GM18505 (cell line): ENCODE measurements at regions not wholly inside any gene's neighbourhood (a gene's known extent, or its start where the extent isn't known, plus 50 kb on each side); places are given as distances from the start of the nearest gene placed in this dataset.

Source experiments
- ATAC-seq: cut with Tn5 transposase; IDR thresholded peaks from one replicate; pipeline ENCODE4 v1.9.1; 2021; ENCODE audit not compliant: unreplicated experiment
- POLR2A ChIP-seq: IDR thresholded peaks from 4 replicates; pipeline ENCODE4 v1.6.1; 2011; ENCODE audit warnings: borderline replicate concordance; ENCODE audit not compliant: insufficient read depth, insufficient read length; ENCODE audit errors: extremely low read depth

GRCh38 chr13:61010358-61010757, 405.3 kb downstream of the PCDH20 start:
- no peak for ATAC-seq
- no peak for TF ChIP-seq POLR2A

- TF ChIP-seq POLR2A: no peak
- no peak for ATAC-seq
Measured at GRCh38 chr13:61002686-61003085, 413.0 kb downstream of the PCDH20 start.

DNA sequence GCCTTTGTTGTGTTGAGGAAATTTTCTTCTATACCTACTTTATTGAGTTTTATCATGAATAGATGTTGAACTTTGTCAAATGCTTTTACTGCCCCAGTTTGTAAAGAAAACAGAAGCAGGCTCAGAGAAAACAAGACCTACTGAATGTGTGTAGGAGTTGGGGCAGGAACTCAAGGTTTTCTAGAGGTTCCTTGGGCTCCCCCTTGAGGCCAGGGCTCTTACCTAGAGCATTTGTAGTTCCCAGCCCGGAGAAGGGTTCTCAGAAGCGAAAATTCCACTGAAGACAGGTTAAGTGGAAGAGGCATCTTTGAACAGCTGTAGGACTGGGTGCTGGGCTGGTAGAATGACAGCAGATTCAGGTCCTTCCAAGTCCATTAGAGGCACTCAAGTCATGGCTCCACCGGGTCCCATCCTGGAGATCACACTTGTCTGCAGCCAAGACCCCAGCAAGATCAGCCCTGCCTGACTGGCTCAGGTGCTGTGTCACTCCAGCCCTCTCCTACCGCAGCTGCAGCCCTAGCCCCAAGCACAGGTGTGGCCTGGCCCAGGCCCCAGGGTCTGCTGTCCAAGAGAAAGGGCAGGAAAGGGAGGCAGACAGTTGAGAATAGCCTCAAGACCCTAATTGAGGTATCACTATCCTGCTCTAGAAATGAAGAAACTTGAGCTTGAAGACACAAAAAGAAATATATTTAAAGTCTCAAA, 425.5 kb downstream of the PCDH20 start:
- TF ChIP-seq POLR2A: no peak
- ATAC-seq: no peak

GRCh38 chr13:60986301-60986700, 429.3 kb downstream of the PCDH20 start:
- no peak for TF ChIP-seq POLR2A
- ATAC-seq: no peak

DNA sequence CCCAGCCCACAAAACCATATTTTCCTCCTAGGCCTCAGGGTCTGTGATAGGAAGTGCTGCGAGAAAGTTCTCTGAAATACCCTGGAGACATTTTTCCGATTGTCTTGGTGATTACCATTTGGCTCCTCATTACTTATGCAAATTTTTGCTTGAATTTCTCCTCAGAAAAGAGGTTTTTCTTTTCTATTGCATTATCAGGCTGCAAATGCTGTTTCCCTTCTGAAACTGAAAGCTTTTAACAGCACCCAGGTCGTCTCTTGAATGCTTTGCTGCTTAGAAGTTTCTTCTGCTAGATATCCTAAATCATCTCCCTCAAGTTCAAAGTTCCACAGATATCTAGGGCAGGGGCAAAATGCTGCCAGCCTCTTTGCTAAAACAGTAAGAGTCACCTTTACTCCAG, 434.2 kb downstream of the PCDH20 start:
- no peak for ATAC-seq
- TF ChIP-seq POLR2A: no peak

DNA sequence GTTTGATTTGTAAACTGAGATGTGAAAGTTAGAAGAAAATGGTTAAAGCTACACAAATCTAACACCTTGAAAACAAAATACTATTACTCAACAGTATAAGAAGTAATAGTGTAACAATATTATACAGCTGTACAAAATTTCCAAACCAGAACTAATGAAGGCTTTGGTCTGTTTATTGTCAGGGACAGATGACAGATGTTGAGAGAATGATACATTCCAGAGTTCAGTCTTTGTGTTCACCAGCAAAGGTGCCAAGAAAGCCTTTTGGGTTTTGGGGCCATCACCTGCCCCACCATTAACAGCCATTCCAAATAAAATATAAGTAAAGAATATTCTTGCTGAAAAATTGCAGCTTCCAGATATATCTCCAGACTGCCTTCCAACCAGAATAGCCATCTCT, 439.3 kb downstream of the PCDH20 start:
- TF ChIP-seq POLR2A: no peak
- ATAC-seq: no peak

DNA sequence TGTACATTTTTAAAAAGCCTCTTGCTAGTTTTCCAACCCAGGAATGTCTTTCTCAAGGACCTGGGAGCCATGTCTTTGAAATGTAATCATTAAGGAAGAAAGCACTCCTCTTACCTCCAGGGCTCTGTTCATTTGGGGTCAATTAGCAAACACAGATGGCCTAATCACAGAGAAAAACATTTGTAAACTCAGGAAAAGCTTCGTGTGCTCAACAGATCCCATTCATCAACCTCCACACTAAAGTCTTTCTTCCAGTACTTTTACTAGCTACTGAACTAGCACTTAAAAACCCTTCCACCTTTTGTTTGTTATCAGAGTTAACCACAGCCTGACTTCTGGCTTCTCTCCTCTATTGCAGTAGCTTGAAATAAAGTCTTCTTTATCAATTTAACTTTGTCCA, 441.4 kb downstream of the PCDH20 start:
- no peak for ATAC-seq
- TF ChIP-seq POLR2A: no peak

GRCh38 chr13:60973529-60973928, 442.1 kb downstream of the PCDH20 start:
- no peak for TF ChIP-seq POLR2A
- no peak for ATAC-seq

- TF ChIP-seq POLR2A: no peak
Measured at GRCh38 chr13:60970736-60971135, 444.9 kb downstream of the PCDH20 start.

DNA sequence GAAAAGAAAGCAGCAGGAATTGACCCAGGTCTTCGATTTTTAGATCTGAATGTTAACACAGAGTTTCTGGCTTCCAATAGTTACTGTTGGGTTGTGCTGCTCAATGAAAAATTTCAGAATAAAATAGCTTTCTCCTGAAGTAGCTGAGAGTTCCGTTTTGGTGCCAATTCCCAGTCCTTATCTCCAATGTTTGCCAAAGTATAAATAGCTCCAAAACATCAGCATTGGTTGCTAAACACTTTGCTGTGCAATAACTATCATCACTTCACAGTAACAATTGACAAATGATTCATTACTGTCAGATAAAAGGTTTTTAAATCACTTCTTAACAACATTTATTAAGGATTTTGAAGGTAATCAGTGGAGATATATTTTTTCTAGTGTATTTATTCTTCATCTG, 446.0 kb downstream of the PCDH20 start:
- no peak for ATAC-seq
- no peak for TF ChIP-seq POLR2A

More at GRCh38 chr13:60970736-60971135, 444.9 kb downstream of the PCDH20 start:
- no peak for ATAC-seq

DNA sequence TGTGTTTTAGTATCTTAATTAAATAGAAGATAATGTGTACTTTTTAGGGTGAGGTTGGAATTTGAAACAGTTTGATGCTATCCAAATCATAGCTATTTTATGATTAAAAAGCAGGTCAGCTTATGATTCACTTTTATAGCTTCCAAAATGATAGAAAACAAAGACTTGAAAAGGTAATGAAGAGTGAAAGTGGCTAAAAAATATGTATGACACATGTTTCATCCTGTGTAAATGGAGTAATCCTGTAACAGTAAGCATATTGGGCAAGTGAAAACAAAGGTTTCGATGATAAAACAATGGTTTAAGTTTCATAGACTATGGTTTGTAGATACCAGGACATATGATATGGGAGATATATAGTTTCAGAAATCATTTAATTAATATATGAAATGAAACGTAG, 456.2 kb downstream of the PCDH20 start:
- ATAC-seq: no peak

GRCh38 chr13:60957816-60958215, 457.8 kb downstream of the PCDH20 start:
- no peak for ATAC-seq
- TF ChIP-seq POLR2A: no peak

More for the DNA sequence above, 456.2 kb downstream of the PCDH20 start:
- no peak for TF ChIP-seq POLR2A

GRCh38 chr13:60945396-60945795, 470.3 kb downstream of the PCDH20 start:
- TF ChIP-seq POLR2A: no peak
- no peak for ATAC-seq

DNA sequence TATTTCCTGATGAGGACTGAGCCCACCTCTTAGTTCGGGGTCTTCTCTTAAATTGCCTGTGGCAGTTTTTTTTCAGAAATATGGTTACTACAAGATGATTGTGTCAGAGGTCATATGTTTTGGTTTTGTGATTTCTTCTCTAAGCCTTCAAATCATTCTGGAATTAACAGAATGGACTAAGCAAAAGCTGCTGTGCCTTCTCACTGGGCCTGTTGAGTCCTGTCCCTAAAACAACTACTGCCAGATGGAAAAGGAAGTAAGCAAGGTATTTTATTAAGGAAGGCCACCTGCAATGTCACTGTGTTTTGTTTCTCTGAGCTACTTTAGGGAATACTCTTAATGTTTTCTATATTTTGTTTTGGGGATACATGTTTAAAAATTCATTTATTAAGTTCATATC, 470.8 kb downstream of the PCDH20 start:
- TF ChIP-seq POLR2A: no peak
- ATAC-seq: no peak

DNA sequence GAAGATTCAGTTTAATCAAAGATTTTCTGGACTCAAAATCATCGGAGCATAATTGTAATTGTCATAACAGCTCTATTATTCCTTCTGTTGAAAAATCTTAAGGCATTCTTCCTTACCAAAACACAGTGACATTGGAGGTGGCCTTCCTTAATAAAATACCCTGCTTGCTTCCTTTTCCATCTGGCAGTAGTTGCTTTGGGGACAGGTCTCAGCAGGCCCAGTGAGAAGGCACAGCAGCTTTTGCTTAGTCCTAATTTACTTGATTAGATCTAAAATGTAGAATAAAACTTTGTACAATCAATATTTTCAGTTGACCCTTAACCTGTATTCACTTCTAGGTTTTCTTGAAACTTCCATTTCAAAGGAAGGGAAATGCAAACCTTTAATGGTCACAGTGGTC, 471.6 kb downstream of the PCDH20 start:
- ATAC-seq: no peak
- TF ChIP-seq POLR2A: no peak
